ENCODE measurements at regions not wholly inside any gene's neighbourhood (a gene's known extent, or its start where the extent isn't known, plus 50 kb on each side); places are given as distances from the start of the nearest gene placed in this dataset.

DNA sequence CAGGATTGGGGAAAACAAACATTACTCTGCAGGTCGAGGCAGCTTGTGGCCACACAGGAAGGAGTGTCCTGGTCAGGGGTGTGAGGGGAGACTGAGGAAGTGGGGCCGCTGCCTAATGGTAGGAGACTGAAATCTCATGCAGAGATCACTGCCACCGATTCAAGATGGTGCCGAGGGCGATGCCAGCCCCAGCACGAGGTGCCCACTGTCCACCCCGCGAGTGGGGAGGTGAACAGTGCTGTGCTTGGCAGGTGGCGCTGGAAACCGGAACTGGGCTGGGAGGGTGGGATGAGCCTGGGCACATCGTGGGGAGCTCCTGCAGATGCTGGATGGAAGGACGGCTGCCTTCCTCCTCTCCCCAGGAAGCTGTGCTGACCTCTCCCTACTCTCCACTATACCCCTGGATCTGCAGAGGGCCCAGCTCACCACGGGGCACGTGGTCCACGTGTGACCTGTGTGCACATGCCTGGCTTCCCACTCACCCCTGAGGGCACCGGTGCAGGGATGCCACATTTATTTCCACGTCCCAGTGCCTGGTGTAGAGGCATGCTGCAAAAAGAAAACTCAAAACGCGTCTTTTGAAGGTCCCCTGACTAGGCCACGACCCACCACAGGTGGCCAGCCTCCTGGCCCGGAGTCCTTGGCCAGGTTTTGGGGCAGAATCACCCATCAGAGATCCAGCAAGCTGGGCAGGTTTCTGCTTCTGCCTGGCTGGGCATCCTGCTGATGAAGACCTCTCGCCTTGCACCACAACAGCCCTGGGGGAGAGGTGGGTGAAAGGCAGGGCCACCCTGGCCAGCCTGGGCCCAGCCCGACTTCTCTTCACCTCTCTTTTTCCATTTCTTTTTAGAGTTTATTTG lies 71.7 kb upstream of the FCN1 start:
- intact Hi-C loops (cut with DNase I): no loop called here
- 60 to 71% methylated on average over 1 to 19 of the region's 23 CpGs for WGBS, 2 donors
- no peak for DNase-seq

DNA sequence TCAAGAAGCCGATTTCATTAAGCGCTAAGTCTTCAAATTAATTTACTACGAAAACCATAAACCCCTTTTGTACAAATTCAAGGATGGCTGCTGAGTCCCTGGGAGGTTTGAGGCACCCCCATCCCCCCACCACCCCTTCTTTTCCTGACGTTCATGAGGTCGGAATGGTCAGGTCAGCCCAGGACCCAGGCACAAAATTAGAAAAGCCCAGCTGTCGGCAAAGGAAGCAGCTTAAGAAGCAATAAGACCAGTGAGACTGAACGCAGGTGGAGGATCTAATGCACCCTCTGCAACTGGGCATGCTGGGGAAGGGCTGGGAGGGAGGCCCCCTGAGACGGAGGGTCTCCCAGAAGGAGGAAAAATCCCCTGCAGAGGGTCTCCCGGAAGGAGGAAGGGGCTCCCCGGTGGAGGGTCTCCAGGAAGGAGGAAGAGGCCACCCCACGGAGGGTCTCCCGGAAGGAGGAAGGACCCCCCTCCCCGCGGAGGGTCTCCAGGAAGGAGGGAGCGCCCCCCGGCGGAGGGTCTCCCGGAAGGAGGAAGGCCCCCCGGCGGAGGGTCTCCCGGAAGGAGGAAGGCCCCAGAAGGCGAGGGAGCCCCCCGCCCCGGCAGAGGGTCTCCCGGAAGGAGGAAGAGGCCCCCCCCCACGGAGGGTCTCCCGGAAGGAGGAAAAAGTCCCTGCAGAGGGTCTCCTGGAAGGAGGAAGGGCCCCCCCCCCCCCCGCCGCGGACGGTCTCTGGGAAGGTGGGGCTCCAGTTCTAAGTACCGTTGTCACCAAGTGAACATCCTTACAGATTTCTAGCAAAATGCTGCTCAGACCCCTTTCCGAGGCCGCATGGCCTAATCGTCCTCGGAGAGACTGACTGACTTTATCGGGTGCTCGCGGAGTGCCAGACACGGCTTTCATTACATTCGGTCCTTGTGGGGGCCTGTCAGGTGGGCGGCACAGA lies 74.4 kb upstream of the FCN1 start:
- intact Hi-C loops (cut with DNase I): no loop called here
- Histone ChIP-seq H3K4me1 (peaks cover 6 to 37% (median 7%) of the 10 kb centered on the region in 3 donors), H3K27ac (peak overlapping the region; percentile 4 to 55 (median 46)), H3K36me3 (no peaks in the 10 kb centered on the region), H3K4me3 (peak overlapping the region in 1 of 4 donors; percentile 37), H3K27me3 (peaks cover 0 to 65% (median 0%) of the 10 kb centered on the region in 4 donors), H3K9me3 (peaks cover 0 to 8% (median 5%) of the 10 kb centered on the region in 3 donors)
- DNase-seq: no peak
- WGBS, 2 donors: 66 to 70% methylated on average over 14 to 18 of the region's 42 CpGs
- TF ChIP-seq, protein P1, sequence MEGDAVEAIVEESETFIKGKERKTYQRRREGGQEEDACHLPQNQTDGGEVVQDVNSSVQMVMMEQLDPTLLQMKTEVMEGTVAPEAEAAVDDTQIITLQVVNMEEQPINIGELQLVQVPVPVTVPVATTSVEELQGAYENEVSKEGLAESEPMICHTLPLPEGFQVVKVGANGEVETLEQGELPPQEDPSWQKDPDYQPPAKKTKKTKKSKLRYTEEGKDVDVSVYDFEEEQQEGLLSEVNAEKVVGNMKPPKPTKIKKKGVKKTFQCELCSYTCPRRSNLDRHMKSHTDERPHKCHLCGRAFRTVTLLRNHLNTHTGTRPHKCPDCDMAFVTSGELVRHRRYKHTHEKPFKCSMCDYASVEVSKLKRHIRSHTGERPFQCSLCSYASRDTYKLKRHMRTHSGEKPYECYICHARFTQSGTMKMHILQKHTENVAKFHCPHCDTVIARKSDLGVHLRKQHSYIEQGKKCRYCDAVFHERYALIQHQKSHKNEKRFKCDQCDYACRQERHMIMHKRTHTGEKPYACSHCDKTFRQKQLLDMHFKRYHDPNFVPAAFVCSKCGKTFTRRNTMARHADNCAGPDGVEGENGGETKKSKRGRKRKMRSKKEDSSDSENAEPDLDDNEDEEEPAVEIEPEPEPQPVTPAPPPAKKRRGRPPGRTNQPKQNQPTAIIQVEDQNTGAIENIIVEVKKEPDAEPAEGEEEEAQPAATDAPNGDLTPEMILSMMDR (IDR thresholded peaks at IDR 0.05): no peak
- no peak for TF ChIP-seq POLR2A (IDR thresholded peaks at IDR 0.05)

More for the DNA sequence above, 71.7 kb upstream of the FCN1 start:
- TF ChIP-seq, protein P1 (IDR thresholded peaks at IDR 0.05): no peak
- no peak for TF ChIP-seq POLR2A (IDR thresholded peaks at IDR 0.05)
- Histone ChIP-seq H3K36me3 (no peaks in the 10 kb centered on the region), H3K4me1 (peaks cover 6 to 22% (median 7%) of the 10 kb centered on the region in 3 donors), H3K27ac (no peak overlapping the region), H3K27me3 (peaks cover 0 to 55% (median 0%) of the 10 kb centered on the region in 4 donors), H3K4me3 (no peak overlapping the region), H3K9me3 (peaks cover 0 to 12% (median 8%) of the 10 kb centered on the region in 3 donors)

DNA sequence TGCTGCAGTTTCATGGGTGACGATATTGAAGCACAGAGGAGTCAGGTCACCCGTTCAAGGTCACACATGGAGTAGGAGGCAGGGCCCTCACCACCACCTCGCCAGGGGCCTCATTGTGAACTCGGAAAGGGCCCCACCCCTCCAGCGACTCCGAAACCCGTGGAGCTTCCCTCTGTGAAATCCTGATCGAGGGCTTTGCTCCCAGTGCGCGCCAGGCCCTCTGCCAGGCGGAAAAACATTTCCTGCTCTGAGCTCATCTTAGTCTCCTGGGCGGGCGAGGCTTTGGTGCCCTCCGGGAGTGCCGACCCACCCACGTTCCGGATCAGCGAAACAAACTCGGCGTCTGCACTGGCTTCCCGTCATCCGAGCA lies 75.0 kb upstream of the FCN1 start:
- H3K27ac ChIP-seq: peak overlapping the region; percentile 4 to 55 (median 46)
- H3K9me3 ChIP-seq: peaks cover 0 to 3% (median 0%) of the 10 kb centered on the region in 3 donors
- H3K4me3 ChIP-seq: peak overlapping the region in 1 of 4 donors; percentile 37
- peaks cover 6 to 37% (median 7%) of the 10 kb centered on the region in 3 donors for H3K4me1 ChIP-seq
- H3K36me3 ChIP-seq: no peaks in the 10 kb centered on the region
- peaks cover 0 to 67% (median 0%) of the 10 kb centered on the region in 4 donors for H3K27me3 ChIP-seq
- TF ChIP-seq, protein P1 (IDR thresholded peaks at IDR 0.05): no peak
- no peak for TF ChIP-seq POLR2A (IDR thresholded peaks at IDR 0.05)
- no peak for DNase-seq
- 26 to 42% methylated on average over 7 to 11 of the region's 22 CpGs for WGBS, 2 donors
- intact Hi-C loops (cut with DNase I): no loop called here

DNA sequence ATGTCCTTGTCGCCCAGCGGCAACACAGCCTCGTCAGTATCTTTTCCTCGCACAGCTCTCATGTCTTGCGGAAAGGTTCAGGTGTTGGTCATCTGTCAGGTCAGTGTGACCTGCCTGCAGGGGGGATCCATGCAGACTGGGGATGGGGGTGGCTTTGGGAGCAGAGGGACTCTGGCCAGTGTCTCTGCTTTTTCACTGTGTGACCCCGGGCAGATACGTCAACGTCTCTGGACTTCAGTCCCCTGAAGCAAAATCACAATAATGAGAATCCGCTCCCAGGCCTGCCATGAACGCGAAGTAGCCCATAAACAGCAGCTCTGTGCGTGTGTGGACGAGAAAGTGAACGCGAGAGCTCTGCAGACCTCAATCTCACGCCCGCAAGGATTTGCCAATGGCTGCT lies 75.7 kb upstream of the FCN1 start:
- Histone ChIP-seq H3K4me3 (no peak overlapping the region), H3K9me3 (no peaks in the 10 kb centered on the region), H3K4me1 (peaks cover 6 to 37% (median 7%) of the 10 kb centered on the region in 3 donors), H3K27me3 (peaks cover 0 to 67% (median 0%) of the 10 kb centered on the region in 4 donors), H3K27ac (peak overlapping the region in 3 of 4 donors; percentile 52 to 63 (median 55)), H3K36me3 (no peaks in the 10 kb centered on the region)
- 42 to 65% methylated on average over 7 to 15 of the region's 17 CpGs for WGBS, 2 donors
- intact Hi-C loops (cut with DNase I): no loop called here
- no peak for TF ChIP-seq POLR2A (IDR thresholded peaks at IDR 0.05)
- TF ChIP-seq, protein P1 (IDR thresholded peaks at IDR 0.05): no peak
- DNase-seq: no peak
